GM23338 (cell line): ENCODE measurements at regions not wholly inside any gene's neighbourhood (a gene's known extent, or its start where the extent isn't known, plus 50 kb on each side); places are given as distances from the start of the nearest gene placed in this dataset.

Experiments
- ATAC-seq: fragments of 200-7000 bp; cut with Tn5 transposase; 3 replicates; pipeline ENCODE4 v1.9.1; 2020
- DNase-seq: peaks from one replicate; pipeline ENCODE4 v3.0.0-alpha.2; 2015; ENCODE audit warnings: low spot score
- H2AFZ ChIP-seq: fragments of 200-600 bp; sonication (generic); 2 replicates; pipeline ENCODE4 v1.8.0; 2016; ENCODE audit warnings: antibody characterized with exemption, mild to moderate bottlenecking, moderate library complexity
- H3F3A ChIP-seq: fragments of 200-600 bp; sonication (generic); replicated peaks from 2 replicates; pipeline ENCODE4 v1.8.0; 2017; ENCODE audit warnings: antibody characterized with exemption, mixed run types, low read depth
- H3K27ac ChIP-seq: fragments of 200-600 bp; sonication (generic); 2 replicates; pipeline ENCODE4 v1.6.1; 2016; ENCODE audit warnings: low read depth
- H3K27me3 ChIP-seq: fragments of 200-600 bp; sonication (generic); 2 replicates; pipeline ENCODE4 v1.8.0; 2016; ENCODE audit warnings: mild to moderate bottlenecking, mixed run types, moderate library complexity; ENCODE audit not compliant: insufficient read depth
- H3K36me3 ChIP-seq: fragments of 200-600 bp; sonication (generic); 2 replicates; pipeline ENCODE4 v1.8.0; 2016; ENCODE audit warnings: mild to moderate bottlenecking; ENCODE audit not compliant: insufficient read depth
- H3K4me1 ChIP-seq: fragments of 200-600 bp; sonication (generic); 2 replicates; pipeline ENCODE4 v1.8.0; 2016; ENCODE audit warnings: mild to moderate bottlenecking, moderate library complexity; ENCODE audit not compliant: insufficient read depth
- H3K4me2 ChIP-seq: fragments of 200-600 bp; sonication (generic); 2 replicates; pipeline ENCODE4 v1.7.1; 2017; ENCODE audit warnings: mixed run types
- H3K4me3 ChIP-seq: fragments of 200-600 bp; sonication (generic); 2 replicates; pipeline ENCODE4 v1.6.1; 2016; ENCODE audit warnings: mixed run types
- H3K79me2 ChIP-seq: fragments of 200-600 bp; sonication (generic); replicated peaks from 2 replicates; pipeline ENCODE4 v1.8.0; 2017; ENCODE audit warnings: mild to moderate bottlenecking; ENCODE audit not compliant: insufficient read depth
- H3K9me2 ChIP-seq: fragments of 200-600 bp; sonication (generic); 2 replicates; pipeline ENCODE4 v1.8.0; 2017; ENCODE audit not compliant: insufficient read depth
- H4K20me1 ChIP-seq: fragments of 200-600 bp; sonication (generic); replicated peaks from 2 replicates; pipeline ENCODE4 v1.8.0; 2017; ENCODE audit warnings: mild to moderate bottlenecking; ENCODE audit not compliant: insufficient read depth
- H3K27ac Mint-ChIP-seq: 2 replicates; pipeline ENCODE4 v1.8.0; 2020; ENCODE audit warnings: inconsistent platforms, mild to moderate bottlenecking, moderate library complexity, mixed read lengths
- H3K27me3 Mint-ChIP-seq: 3 replicates; pipeline ENCODE4 v1.8.0; 2022; ENCODE audit warnings: low read depth, mild to moderate bottlenecking, moderate library complexity, mixed read lengths, inconsistent platforms; ENCODE audit not compliant: insufficient read depth, poor library complexity
- H3K36me3 Mint-ChIP-seq: 3 replicates; pipeline ENCODE4 v1.8.0; 2021; ENCODE audit warnings: low read depth, mild to moderate bottlenecking, inconsistent platforms, moderate library complexity, mixed read lengths
- H3K4me1 Mint-ChIP-seq: 3 replicates; pipeline ENCODE4 v1.8.0; 2020; ENCODE audit warnings: mild to moderate bottlenecking, inconsistent platforms, mixed read lengths
- H3K4me3 Mint-ChIP-seq: 3 replicates; pipeline ENCODE4 v1.8.0; 2021; ENCODE audit warnings: moderate library complexity, mild to moderate bottlenecking, inconsistent platforms, mixed read lengths
- H3K9me3 Mint-ChIP-seq: 3 replicates; pipeline ENCODE4 v1.8.0; 2020; ENCODE audit warnings: moderate library complexity, mild to moderate bottlenecking, inconsistent platforms, mixed read lengths
- CREB1 ChIP-seq: fragments of 250-450 bp; sonication (Bioruptor Pico); IDR thresholded peaks from 2 replicates; pipeline ENCODE4 v1.5.0; 2020; ENCODE audit warnings: low read depth, mild to moderate bottlenecking, moderate library complexity
- CTCF ChIP-seq, 2 experiments: fragments of 200-600 bp in 1 of 2; sonication (generic) in 1 of 2; conservative IDR thresholded peaks; 2 replicates each; pipeline versions ENCODE4 v1.5.1 to v1.6.1; 2016 to 2017; ENCODE audit warnings: antibody characterized with exemption in 2 of 2, low read depth in 2 of 2, mild to moderate bottlenecking in 2 of 2, moderate library complexity in 1 of 2
- NANOG ChIP-seq: IDR thresholded peaks from 2 replicates; pipeline ENCODE4 v1.6.1; 2016; ENCODE audit warnings: antibody characterized with exemption, borderline replicate concordance
- STAT1 ChIP-seq: IDR thresholded peaks from one replicate; pipeline ENCODE4 v1.6.1; 2016; ENCODE audit warnings: antibody characterized with exemption; ENCODE audit not compliant: unreplicated experiment
- ZNF114 ChIP-seq: fragments of 250-450 bp; sonication (Bioruptor Pico); IDR thresholded peaks from 2 replicates; pipeline ENCODE4 v1.5.0; 2020; ENCODE audit warnings: mild to moderate bottlenecking, moderate library complexity
- TF ChIP-seq, protein P1 (sequence below): fragments of 250-450 bp; sonication (Bioruptor Pico); IDR thresholded peaks from 2 replicates; pipeline ENCODE4 v1.5.0; 2020; ENCODE audit warnings: mild to moderate bottlenecking, moderate library complexity

DNA sequence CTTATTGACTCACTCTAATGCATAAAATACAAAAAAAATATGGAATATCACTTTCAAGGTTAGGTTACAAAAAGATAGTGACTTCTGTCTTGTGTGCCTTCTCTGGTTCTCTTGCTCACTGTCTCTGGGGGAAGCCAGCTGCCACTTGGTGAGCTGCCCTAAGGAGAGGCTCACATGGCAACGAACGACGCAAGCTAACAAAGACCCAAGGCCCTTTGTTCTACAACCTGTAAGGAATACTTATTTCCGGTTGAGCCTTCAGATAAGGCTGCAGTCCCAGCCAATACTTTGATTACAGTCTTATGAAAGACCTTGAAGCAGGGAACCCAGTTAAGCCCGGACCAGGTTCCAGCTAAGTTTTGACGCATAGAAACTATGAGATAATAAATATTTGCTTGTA is 242.4 kb upstream of the TBX3 start:
- no peaks in the 10 kb centered on the region for H3K79me2 ChIP-seq
- no peaks in the 10 kb centered on the region; the same call in 1 of the 2 replicates for H3K9me2 ChIP-seq
- no peak overlapping the region for H3K4me2 ChIP-seq
- H3K27me3 ChIP-seq: no peaks in the 10 kb centered on the region
- Mint-ChIP-seq H3K27ac (no peak overlapping the region), H3K27me3 (no peaks in the 10 kb centered on the region), H3K4me3 (no peak overlapping the region), H3K9me3 (peaks cover 5% of the 10 kb centered on the region; the same call in 2 of the 3 replicates), H3K36me3 (peaks cover 5% of the 10 kb centered on the region; the same call in 1 of the 3 replicates), H3K4me1 (no peaks in the 10 kb centered on the region; the same call in 2 of the 3 replicates)
- H2AFZ ChIP-seq: no peak overlapping the region
- no peak overlapping the region for H3K4me3 ChIP-seq
- H3K4me1 ChIP-seq: no peaks in the 10 kb centered on the region
- no peaks in the 10 kb centered on the region for H3F3A ChIP-seq
- H3K27ac ChIP-seq: no peak overlapping the region
- no peaks in the 10 kb centered on the region for H4K20me1 ChIP-seq
- ATAC-seq (no peak), DNase-seq (no peak)
- TF ChIP-seq NANOG (no peak), CREB1 (no peak), ZNF114 (no peak), STAT1 (no peak), CTCF (conservative IDR thresholded peaks at IDR 0.05; ENCODE audit: low read depth in 2 of 2) (no peak)
- TF ChIP-seq, protein P1, sequence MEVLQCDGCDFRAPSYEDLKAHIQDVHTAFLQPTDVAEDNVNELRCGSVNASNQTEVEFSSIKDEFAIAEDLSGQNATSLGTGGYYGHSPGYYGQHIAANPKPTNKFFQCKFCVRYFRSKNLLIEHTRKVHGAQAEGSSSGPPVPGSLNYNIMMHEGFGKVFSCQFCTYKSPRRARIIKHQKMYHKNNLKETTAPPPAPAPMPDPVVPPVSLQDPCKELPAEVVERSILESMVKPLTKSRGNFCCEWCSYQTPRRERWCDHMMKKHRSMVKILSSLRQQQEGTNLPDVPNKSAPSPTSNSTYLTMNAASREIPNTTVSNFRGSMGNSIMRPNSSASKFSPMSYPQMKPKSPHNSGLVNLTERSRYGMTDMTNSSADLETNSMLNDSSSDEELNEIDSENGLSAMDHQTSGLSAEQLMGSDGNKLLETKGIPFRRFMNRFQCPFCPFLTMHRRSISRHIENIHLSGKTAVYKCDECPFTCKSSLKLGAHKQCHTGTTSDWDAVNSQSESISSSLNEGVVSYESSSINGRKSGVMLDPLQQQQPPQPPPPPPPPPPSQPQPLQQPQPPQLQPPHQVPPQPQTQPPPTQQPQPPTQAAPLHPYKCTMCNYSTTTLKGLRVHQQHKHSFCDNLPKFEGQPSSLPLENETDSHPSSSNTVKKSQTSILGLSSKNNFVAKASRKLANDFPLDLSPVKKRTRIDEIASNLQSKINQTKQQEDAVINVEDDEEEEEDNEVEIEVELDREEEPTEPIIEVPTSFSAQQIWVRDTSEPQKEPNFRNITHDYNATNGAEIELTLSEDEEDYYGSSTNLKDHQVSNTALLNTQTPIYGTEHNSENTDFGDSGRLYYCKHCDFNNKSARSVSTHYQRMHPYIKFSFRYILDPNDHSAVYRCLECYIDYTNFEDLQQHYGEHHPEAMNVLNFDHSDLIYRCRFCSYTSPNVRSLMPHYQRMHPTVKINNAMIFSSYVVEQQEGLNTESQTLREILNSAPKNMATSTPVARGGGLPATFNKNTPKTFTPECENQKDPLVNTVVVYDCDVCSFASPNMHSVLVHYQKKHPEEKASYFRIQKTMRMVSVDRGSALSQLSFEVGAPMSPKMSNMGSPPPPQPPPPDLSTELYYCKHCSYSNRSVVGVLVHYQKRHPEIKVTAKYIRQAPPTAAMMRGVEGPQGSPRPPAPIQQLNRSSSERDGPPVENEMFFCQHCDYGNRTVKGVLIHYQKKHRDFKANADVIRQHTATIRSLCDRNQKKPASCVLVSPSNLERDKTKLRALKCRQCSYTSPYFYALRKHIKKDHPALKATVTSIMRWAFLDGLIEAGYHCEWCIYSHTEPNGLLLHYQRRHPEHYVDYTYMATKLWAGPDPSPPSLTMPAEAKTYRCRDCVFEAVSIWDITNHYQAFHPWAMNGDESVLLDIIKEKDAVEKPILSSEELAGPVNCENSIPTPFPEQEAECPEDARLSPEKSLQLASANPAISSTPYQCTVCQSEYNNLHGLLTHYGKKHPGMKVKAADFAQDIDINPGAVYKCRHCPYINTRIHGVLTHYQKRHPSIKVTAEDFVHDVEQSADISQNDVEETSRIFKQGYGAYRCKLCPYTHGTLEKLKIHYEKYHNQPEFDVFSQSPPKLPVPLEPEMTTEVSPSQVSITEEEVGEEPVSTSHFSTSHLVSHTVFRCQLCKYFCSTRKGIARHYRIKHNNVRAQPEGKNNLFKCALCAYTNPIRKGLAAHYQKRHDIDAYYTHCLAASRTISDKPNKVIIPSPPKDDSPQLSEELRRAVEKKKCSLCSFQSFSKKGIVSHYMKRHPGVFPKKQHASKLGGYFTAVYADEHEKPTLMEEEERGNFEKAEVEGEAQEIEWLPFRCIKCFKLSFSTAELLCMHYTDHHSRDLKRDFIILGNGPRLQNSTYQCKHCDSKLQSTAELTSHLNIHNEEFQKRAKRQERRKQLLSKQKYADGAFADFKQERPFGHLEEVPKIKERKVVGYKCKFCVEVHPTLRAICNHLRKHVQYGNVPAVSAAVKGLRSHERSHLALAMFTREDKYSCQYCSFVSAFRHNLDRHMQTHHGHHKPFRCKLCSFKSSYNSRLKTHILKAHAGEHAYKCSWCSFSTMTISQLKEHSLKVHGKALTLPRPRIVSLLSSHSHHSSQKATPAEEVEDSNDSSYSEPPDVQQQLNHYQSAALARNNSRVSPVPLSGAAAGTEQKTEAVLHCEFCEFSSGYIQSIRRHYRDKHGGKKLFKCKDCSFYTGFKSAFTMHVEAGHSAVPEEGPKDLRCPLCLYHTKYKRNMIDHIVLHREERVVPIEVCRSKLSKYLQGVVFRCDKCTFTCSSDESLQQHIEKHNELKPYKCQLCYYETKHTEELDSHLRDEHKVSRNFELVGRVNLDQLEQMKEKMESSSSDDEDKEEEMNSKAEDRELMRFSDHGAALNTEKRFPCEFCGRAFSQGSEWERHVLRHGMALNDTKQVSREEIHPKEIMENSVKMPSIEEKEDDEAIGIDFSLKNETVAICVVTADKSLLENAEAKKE: no peak
- H3K36me3 ChIP-seq: no peaks in the 10 kb centered on the region
